Caco-2 (cell line): ENCODE measurements at regions not wholly inside any gene's neighbourhood (a gene's known extent, or its start where the extent isn't known, plus 50 kb on each side); places are given as distances from the start of the nearest gene placed in this dataset.

Source experiments
- BruUV-seq: library from RNA; stranded (reverse); fragments of 400-500 nt; replicated peaks from 2 replicates; lab custom pipeline; 2021; lab: Mats Ljungman, UMichigan
- CTCF ChIA-PET: fragments of 300-600 bp; sonication (Branson Sonifier 250); formaldehyde crosslinking; loops from one replicate; lab custom pipeline; 2022; ENCODE audit warnings: antibody characterized with exemption; lab: Charles Lee
- POLR2A ChIA-PET: fragments of 300-600 bp; sonication (Branson Sonifier 250); formaldehyde crosslinking; loops from one replicate; lab custom pipeline; 2022; ENCODE audit warnings: antibody characterized with exemption; lab: Charles Lee
- DNase-seq, 2 experiments: peaks; one replicate each; pipeline versions ENCODE4 v3.0.0 to v3.0.0-alpha.2; 2020 to 2022
- H3K27me3 ChIP-seq: replicated peaks from 2 replicates; pipeline ENCODE4 v1.6.0; 2011; ENCODE audit warnings: low read length; ENCODE audit not compliant: control insufficient read depth, insufficient read depth
- H3K36me3 ChIP-seq: 2 replicates; pipeline ENCODE4 v1.5.1; 2011; ENCODE audit warnings: low read length; ENCODE audit not compliant: control insufficient read depth, insufficient read depth
- H3K4me1 ChIP-seq: fragments of 250-450 bp; sonication (Bioruptor Pico); 2 replicates; pipeline ENCODE4 v1.5.1; 2020; ENCODE audit warnings: mild to moderate bottlenecking
- H3K4me3 ChIP-seq: 2 replicates; pipeline ENCODE4 v1.5.1; 2011; ENCODE audit warnings: low read depth, mild to moderate bottlenecking, control low read depth, low read length
- H3K9me3 ChIP-seq: fragments of 250-450 bp; sonication (Bioruptor Pico); 2 replicates; pipeline ENCODE4 v1.5.1; 2020; ENCODE audit warnings: mild to moderate bottlenecking, moderate library complexity
- H3K27ac Mint-ChIP-seq: one replicate; pipeline ENCODE4 v1.8.0; 2022; ENCODE audit warnings: mixed read lengths; ENCODE audit not compliant: unreplicated experiment
- H3K27me3 Mint-ChIP-seq: one replicate; pipeline ENCODE4 v1.8.0; 2022; ENCODE audit warnings: mixed read lengths; ENCODE audit not compliant: insufficient read depth, unreplicated experiment
- H3K36me3 Mint-ChIP-seq: one replicate; pipeline ENCODE4 v1.8.0; 2022; ENCODE audit warnings: mild to moderate bottlenecking, mixed read lengths; ENCODE audit not compliant: insufficient read depth, unreplicated experiment
- H3K4me1 Mint-ChIP-seq: one replicate; pipeline ENCODE4 v1.8.0; 2022; ENCODE audit warnings: low read depth, mixed read lengths; ENCODE audit not compliant: unreplicated experiment
- H3K4me3 Mint-ChIP-seq: one replicate; pipeline ENCODE4 v1.8.0; 2022; ENCODE audit warnings: mild to moderate bottlenecking, moderate library complexity, mixed read lengths; ENCODE audit not compliant: unreplicated experiment
- H3K9me3 Mint-ChIP-seq: one replicate; pipeline ENCODE4 v1.8.0; 2022; ENCODE audit warnings: mixed read lengths; ENCODE audit not compliant: unreplicated experiment
- CTCF ChIP-seq, 2 experiments: fragments of 200-600 bp in 1 of 2; IDR thresholded peaks; 1 replicate in 1 of 2; 2 replicates in 1 of 2; pipeline versions ENCODE4 v1.5.1 to v1.8.0; 2011 to 2022; ENCODE audit warnings: antibody characterized with exemption in 1 of 2, control low read depth in 1 of 2, inconsistent platforms in 1 of 2, low read depth in 1 of 2, low read length in 1 of 2, mild to moderate bottlenecking in 1 of 2, moderate library complexity in 1 of 2; ENCODE audit not compliant: insufficient read depth in 1 of 2, severe bottlenecking in 1 of 2, unreplicated experiment in 1 of 2
- intact Hi-C: fragments of 100-400 bp; cut with micrococcal nuclease; formaldehyde crosslinking; loops from one replicate; pipeline ENCODE4 v1.10.0; 2022; ENCODE audit not compliant: unreplicated experiment

GRCh38 chr1:224502459-224503160, 68.0 kb upstream of the WDR26 start:
- Histone ChIP-seq H3K4me3 (no peak overlapping the region), H3K27me3 (no peaks in the 10 kb centered on the region), H3K4me1 (peaks cover 12% of the 10 kb centered on the region), H3K9me3 (no peaks in the 10 kb centered on the region), H3K36me3 (no peaks in the 10 kb centered on the region)
- Mint-ChIP-seq H3K4me3 (peak overlapping the region; percentile 33), H3K27ac (peak overlapping the region; percentile 63), H3K4me1 (peaks cover 24% of the 10 kb centered on the region), H3K36me3 (peaks cover 5% of the 10 kb centered on the region), H3K9me3 (peaks cover 4% of the 10 kb centered on the region), H3K27me3 (no peaks in the 10 kb centered on the region)
- DNase-seq, result no peak
- ChIA-PET CTCF (no interaction called here), POLR2A (no interaction called here)
- intact Hi-C loops, result no loop called here
- TF ChIP-seq CTCF (IDR thresholded peaks at IDR 0.05; ENCODE audit: insufficient read depth in 1 of 2, low read depth in 1 of 2, low read length in 1 of 2, severe bottlenecking in 1 of 2, unreplicated experiment in 1 of 2), result no peak
- no TSS peak for BruUV-seq

DNA sequence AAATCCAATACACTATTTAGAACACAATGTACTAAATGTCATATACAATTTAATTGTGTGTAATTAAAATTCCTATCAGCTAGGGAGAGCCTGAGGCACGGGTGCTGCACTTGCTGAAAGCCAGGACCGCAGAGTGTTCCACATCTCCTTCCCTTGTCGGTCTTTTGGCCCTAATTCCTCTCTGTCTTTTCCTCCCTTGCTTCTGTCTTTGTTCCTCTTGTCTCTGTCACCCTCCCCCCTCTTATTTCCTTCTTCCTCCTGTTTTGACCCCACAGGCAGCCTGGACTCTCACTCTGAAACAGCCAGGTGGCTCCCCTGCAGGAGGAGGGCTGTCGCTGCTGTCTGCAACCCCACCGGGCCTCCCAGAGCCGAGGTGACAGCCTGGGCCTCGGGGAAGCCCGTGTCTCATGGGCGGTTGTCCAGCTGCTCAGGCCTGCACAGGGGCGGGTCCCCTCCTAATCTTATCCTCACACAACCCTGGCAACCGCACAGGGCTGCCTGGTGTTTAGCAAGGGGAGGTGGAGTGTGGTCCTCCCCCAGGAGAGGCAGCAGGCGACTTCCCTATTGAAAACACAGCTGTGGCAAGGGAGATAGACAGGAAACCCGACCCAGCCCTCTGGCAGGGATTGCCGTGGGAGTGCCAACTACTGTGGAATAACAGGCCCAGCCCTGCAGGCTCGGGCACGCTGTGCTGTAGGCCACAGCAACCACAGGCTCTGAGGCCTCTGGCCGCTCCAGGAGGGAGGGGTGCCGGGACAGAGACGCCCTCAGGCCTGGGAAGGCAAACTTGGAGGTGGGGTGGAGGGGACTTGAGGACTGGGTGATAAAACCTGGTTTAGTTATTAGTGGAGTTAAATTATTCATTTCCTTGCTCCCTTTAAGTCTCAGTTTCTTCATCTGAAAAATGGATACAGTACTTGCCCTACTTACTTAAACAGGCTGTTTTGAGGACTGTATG, 68.8 kb upstream of the WDR26 start:
- no peaks in the 10 kb centered on the region for H3K9me3 Mint-ChIP-seq
- H3K27me3 Mint-ChIP-seq, result no peaks in the 10 kb centered on the region
- POLR2A ChIA-PET, result no interaction called here
- Histone ChIP-seq H3K36me3 (no peaks in the 10 kb centered on the region), H3K4me1 (peaks cover 18% of the 10 kb centered on the region), H3K27me3 (no peaks in the 10 kb centered on the region), H3K9me3 (no peaks in the 10 kb centered on the region), H3K4me3 (no peak overlapping the region)
- CTCF ChIA-PET, result no interaction called here
- no peak for TF ChIP-seq CTCF (IDR thresholded peaks at IDR 0.05; ENCODE audit: insufficient read depth in 1 of 2, low read depth in 1 of 2, low read length in 1 of 2, severe bottlenecking in 1 of 2, unreplicated experiment in 1 of 2)
- peak overlapping the region; percentile 63 for H3K27ac Mint-ChIP-seq
- H3K4me3 Mint-ChIP-seq, result peak overlapping the region; percentile 33
- peaks cover 25% of the 10 kb centered on the region for H3K4me1 Mint-ChIP-seq
- peak; percentile 74 to 76 for DNase-seq
- H3K36me3 Mint-ChIP-seq, result peaks cover 5% of the 10 kb centered on the region
- intact Hi-C loops, result no loop called here
- no TSS peak for BruUV-seq

DNA sequence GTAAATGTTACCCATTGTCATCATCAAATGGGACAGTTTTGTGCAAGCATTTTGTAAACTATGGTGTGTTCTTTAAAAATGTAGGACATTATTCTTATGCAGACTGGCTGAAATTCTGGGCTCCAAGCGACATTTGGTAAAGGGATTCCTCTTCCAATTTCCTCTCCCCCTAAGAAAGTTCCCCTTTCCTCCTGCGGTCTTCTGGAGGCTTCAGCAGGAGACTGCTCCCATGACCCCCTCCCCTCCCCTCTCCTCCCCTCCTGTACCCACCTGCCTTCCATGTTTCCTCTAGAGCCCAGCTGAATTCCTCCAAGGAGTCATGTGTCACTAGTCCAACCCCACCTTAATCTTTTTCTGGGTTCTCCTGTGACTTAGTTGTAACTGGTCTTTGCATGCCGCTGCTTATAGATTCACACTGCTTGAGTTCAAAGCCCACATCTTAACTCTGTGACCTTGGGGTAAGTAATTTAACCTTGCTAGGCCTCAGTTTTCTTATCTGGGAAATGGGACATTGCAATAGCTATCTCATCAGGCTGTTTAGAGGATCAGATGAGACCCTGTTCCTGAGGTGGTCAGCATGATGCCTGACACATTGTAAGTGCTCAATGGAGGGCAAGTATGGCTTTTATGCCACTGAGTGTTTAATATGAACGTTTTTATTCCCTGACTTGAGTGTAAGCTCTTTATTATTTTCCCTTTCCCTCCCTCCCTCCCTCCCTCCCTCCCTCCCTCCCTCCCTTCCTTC, 69.9 kb upstream of the WDR26 start:
- Mint-ChIP-seq H3K27ac (no peak overlapping the region), H3K4me1 (peaks cover 21% of the 10 kb centered on the region)
- no TSS peak for BruUV-seq

More for the DNA sequence above, 69.9 kb upstream of the WDR26 start:
- Mint-ChIP-seq H3K36me3 (peaks cover 5% of the 10 kb centered on the region), H3K4me3 (no peak overlapping the region), H3K27me3 (no peaks in the 10 kb centered on the region), H3K9me3 (no peaks in the 10 kb centered on the region)
- H3K9me3 ChIP-seq, result no peaks in the 10 kb centered on the region
- peaks cover 14% of the 10 kb centered on the region for H3K4me1 ChIP-seq
- ChIA-PET POLR2A (no interaction called here), CTCF (no interaction called here)
- no peak for TF ChIP-seq CTCF (IDR thresholded peaks at IDR 0.05; ENCODE audit: insufficient read depth in 1 of 2, low read depth in 1 of 2, low read length in 1 of 2, severe bottlenecking in 1 of 2, unreplicated experiment in 1 of 2)
- H3K27me3 ChIP-seq, result no peaks in the 10 kb centered on the region
- DNase-seq, result no peak
- no peaks in the 10 kb centered on the region for H3K36me3 ChIP-seq
- H3K4me3 ChIP-seq, result no peak overlapping the region
- intact Hi-C loops, result no loop called here
